Eye (tissue), 1 donor: ENCODE measurements at regions not wholly inside any gene's neighbourhood (a gene's known extent, or its start where the extent isn't known, plus 50 kb on each side); places are given as distances from the start of the nearest gene placed in this dataset.
"Not testable (repeated sequence)": the region's sequence is repeated elsewhere in the genome, so short reads cannot be mapped to it uniquely, and the experiment has no call there.

Experiments used
- DNase-seq: peaks from one replicate; pipeline ENCODE4 v3.0.0-alpha.2; 2015

DNA sequence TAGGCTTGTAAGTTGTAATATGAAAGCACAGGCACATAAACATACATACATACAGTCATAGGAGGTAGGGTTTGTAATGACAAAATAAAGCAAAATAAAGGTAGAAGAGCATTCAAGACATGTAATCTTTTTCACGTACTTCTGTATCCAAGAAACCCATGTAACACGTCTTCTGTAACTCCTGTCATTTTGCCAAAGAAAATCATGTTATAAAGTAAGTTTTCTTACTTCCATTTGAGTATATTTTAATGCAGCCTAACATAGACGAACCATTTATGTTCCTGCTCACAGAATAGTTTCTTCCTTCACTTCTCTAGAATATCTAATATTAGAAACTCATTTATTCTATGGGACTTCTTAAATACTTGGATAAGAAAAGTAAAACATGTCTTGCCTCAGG is 1884.0 kb upstream of the CELF4 start:
- DNase-seq: no peak

DNA sequence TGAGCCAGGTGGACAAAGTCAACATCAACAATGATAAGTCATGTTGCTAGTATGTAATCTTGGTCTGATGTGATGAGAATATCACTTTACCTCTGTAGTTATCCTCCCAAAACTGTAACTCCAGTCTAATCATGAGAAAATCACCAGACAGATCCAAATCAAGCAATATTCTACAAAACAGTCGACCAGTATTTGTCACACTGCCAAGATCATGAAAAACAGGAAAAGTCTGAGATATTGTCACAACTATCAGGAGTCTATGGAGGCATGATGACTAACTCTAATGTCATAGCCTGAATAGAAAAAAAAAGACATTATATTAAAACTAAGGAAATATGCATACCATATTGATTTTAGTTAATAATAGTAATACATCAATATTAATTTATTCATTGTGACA is 1883.3 kb upstream of the CELF4 start:
- no peak for DNase-seq

DNA sequence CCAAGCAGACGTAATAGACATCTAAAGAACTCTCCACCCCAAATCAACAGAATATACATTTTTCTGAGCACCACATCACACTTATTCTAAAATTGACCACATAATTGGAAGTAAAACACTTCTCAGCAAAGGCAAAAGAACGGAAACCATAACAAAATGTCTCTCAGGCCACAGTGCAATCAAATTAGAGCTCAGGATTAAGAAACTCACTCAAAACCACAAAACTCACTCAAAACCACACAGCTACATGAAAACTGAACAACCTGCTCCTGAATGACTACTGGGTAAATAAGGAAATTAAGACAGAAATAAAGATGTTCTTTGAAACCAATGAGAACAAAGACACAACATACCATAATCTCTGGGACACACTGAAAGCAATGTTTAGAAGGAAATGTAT is 1879.4 kb upstream of the CELF4 start:
- not testable (repeated sequence) for DNase-seq

DNA sequence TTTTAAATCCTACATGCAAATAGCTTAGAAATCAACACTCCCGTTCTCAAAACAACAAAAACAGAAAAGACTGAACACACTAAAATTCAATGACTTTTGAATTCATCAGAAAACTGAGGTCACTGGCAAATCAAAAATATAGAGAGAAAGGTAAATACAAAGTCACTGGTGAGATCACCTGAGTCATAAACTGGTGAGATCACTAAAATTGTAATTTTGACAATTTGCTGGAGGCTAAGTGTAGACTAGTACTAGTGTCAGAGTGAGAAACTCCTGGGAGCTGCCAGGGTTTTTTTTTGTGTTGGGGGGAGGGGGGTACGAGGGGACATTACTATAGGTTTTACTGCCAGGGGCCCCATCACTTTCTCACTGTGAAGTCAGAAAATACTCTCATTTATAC is 1876.0 kb upstream of the CELF4 start:
- DNase-seq: no peak

DNA sequence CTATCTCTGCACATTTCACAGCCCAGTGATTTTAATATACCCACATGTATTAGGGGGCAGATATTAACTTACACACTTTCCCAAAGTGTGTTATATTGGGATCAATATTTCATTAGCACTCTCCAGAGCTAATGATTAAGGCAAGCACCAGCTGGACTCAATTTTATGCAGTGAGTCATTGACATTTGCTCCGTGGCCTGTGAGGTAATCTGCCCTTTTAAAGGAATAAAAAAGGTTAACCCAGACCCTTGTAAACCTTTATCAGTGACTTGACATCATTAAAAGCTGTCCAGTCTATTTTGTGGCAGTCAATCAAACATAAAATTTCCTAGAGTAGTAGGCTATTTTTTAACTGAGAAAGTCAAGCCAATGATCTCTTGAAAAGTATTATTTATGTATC is 1870.4 kb upstream of the CELF4 start:
- no peak for DNase-seq

DNA sequence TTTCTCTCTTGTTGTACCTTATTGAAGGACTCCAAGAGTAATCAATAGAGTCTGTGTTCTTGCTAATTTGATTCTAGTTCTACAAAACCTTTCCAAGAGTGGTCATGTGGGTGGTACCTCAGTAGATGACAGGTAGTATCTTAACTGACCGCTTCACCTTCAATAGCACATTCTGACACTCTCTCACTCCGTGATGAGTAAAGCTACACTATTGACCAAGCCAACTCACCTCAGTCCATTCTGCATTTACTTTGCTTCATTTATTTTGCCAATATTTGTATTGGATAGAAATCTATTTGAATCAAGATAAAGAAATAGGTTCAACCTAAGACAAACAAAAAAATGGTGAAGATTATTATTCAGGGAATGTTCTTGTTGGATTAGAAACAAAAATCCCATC is 1869.6 kb upstream of the CELF4 start:
- DNase-seq: no peak

DNA sequence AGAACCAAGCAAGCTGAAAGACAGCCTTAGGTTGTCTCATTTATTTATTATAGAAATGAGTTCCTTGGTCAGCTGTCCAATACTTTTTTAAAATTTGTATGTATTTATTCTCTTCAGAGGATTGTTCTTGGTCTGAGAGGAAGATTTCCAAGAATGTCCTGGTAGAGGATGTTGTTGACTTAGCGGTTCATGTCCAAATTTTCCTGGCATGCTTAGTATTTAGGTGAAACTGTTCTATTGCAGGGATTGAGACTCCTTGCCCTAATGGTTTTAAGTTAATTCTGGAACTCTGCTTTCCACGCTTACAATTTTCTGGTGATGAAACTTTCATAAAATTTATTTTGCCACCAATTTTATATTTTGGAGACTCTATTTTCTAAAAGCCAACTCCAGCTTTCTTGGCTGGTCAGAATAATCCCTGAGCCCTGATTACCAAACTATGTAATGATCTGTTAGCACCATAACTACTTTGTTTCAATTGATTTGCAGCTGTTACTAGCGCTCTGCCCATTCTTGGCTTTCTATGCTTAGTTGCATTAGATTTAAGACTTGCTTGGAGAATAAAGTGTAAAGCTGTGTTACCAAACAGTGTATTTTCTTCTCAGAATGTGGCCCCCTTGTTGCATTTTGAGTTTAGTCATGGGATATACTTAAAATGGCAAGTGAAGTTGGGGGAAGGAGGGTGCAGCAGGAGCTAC is 1868.8 kb upstream of the CELF4 start:
- DNase-seq: no peak

DNA sequence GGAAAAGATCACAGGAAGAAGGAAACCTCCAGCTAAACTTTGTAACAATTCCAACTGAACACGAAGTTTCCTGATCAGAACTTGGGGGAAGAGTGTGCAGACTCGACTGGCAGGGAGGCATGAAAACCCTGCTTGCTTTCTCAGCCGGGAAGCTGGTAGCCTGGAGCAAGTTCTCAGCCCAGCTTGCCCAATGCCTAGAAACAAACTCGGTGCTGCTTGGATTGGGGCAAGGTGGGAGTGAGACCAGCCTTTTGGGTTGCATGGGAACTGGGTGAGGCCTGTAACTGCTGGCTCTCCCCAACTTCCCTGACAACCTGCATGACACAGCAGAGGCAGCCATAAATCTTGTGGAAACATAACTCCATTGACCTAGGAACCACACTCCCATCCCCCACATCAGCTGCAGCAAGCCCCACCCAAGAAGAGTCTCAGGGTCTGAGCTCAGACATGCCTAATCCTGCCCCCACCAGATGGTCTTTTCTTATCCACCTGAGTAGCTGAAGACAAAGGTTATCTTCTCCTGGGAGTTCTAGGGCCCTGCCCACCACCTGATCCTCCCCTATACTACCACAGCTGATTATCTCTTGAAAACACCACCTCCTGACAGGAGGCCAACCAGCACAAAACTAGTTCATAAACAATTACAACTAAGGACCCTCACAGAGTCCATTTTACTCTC is 1859.7 kb upstream of the CELF4 start:
- no peak for DNase-seq

DNA sequence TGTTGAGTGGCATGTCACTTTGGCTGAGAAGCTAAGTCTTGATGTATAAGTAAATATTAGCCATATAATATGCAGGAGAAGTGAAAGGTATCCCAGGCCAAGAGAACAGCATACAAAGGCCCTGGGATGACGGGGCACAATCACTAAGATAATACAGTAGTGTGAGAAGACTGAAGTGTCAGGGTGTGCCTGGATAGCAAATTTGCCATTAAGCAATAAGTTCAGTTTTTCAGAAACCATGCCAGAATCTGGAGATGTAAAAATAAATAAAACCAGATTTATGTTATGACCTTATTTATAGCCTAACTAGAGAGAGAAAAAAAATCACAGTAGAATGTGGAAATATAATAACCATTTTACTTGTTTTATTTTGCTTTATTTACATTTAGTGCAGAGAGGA is 1858.7 kb upstream of the CELF4 start:
- no peak for DNase-seq

DNA sequence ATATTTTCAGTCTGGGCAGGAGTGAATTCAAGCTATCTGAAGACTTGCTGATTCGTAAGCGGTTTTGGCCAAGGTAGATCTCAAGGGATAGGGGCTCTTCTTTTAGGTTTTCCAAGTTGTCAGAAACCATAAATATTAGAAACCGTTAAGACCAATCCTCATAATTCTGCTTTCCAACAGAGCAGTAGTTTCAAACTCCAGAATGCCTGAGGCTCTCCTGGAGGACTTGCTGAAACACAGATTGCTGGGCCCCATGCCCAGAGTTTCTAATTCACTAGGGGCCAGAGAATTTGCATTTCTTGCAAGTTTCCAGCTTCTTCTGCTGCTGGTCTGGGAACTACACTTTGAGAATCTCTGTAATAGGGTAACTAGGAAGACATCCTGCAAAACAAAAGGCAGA is 1855.7 kb upstream of the CELF4 start:
- DNase-seq: peak; percentile 6

DNA sequence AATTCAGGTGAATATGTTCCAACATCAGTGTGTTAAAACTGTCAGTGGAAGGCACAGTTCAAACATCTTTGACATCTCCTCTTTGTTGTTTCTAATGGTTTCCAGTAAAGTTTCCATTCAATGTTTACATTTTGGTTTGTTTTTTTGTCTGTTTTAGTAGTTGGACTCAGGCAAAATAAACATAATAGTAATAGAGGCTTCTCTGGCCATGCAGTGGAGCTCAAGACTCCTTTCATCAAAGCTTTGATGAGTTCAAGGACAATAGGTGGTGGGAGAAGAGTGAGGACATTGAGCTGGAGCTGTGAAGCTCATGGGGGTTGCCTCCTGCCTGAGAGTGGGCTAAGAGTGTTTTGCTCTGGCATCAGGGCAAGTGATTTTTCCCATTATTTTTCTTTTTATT is 1853.7 kb upstream of the CELF4 start:
- DNase-seq: no peak

DNA sequence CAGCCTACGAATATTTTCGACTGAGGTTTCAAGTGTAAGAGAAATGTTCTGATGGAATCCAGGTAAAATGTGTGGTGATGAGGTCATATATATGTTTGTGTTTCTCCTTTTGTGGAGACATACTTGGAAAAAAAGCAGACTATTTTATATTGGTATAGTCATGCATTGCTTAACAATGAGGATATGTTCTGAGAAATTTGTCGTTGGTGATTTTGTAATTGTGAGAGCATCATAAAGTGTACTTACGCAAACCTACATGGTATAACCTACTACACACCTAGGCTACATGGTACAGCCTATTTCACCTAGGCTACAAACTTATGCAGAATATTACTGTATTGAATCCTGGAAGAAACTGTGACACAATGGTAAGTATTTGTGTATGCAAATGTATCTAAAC is 1849.9 kb upstream of the CELF4 start:
- no peak for DNase-seq

DNA sequence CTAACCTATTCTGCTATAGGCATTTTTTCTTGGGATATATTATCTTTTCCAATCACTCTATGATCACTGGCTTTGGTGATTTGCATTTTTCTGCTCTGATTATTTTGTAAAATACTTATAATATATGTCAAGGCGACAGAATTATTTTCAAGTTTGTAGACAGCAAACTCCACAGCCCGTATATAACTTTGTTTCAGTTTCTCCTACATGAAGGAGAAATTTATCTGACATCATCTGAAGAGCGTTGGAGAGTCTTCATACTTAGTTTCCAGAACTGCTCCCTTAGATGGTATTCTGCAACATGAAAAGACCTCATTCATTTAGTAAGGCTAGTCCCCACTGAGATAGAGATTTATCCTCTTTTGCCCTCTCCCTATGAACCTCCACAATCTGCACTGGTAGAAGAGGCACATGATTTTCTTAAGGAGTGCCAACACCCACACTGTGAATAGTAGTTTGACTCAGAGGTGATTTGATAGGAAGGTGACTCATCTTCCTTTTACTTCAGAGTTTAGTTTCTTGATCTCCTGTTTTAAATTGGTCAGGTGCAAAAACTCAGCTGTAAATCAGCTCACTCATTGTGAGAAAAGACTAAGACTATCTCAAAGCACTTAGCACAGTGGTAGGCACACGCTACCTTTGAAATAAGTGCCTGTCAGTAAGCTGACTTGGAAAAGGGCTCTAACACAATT is 1848.6 kb upstream of the CELF4 start:
- no peak for DNase-seq

DNA sequence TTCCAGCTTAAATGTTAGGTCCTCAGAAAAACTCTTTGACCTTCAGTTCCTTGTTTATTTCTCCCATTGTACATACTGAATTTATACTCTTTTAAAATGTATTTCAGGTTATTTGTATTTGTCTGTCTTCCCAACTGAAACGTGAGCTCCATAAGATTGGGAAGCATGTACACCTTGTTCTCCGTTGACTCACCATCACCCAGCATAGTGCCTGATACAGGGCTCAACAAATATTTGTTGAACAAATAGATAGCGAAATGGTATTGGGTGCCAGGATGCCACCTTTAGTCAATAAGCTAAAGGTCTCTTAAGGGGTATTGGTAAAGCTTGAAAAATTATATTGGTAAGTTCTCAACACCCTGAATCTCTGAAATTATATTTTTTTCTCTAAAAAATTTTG is 1841.3 kb upstream of the CELF4 start:
- DNase-seq: no peak

DNA sequence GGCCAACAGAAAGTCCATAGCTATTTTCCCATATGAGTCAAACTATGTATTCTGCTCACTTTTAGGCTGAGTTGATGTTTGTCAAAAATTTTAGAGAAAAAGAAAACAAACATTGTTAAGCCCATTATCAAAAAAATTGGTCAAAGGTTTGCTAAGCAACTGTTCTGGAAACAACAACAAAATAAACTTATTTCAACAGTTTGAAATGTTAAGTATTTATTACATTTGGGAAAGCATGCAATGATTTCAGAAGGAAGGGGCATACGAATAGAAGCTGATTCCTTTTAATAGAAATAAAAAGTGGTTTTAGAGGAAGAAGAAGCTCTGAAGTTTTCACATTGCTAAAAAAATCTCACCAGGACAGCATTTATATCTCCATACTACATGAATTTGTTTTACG is 1837.5 kb upstream of the CELF4 start:
- no peak for DNase-seq

DNA sequence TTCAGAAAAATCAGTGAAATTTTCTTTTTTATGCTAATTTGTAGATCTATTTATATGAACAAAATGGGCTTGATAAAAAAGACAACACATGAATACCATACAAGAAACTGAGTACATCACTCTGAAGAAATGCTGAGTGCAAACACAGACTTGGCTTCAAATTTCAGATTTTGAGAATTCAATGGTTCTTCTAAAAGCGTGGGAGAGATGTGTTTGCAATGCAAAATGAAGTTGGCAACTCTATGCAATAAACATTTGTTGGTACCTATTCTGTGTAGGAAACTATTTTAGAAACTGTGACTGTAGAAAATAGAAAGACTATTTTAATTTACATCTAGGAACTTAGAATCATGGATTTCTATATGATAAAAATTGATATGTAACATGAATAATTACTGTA is 1834.1 kb upstream of the CELF4 start:
- DNase-seq: no peak

DNA sequence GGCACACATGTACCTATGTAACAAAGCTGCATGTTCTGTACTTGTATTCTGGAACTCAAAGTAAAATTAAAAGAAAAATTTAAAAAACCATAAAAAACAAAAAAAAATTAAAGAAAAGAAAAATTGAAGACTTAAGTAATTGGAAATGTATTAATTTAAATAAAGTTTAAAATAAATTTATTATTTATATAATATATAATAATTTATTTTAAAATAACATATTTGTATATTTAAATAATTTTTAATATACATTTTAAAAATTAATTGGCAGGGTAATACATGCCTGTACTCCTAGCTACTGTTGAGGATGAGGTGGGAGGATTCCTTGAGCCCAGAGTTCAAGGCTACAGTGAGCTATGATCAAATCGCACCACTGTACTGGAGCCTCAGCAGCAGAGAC is 1830.6 kb upstream of the CELF4 start:
- DNase-seq: no peak

DNA sequence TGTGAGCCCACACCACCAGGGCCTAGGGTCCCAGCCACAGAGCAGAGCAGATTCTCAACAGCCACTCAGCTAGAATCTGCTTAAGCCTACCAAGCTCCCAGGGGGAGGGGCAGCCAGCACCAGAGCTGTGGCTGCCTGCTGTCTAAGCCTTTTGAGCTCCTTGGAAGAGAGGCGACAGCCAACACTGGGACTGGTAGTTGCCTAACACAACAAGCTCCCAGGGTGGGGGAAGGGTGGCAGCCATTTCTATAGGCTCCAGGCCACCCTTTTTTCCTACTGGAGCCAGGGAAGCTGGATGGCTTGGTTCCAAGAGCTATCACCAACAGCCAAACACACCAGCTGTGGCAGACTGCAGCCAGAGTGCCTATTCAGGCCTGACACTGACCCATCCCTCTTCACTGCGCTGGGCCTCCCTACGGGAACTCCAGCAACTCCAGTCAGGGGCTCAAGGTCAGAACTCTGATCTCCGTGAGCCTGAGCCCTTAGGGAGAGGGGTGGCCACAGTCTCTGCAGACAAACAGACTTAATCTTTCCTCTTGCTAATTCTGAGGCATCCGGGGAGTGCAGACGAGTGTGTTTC is 1824.3 kb upstream of the CELF4 start:
- DNase-seq: no peak

DNA sequence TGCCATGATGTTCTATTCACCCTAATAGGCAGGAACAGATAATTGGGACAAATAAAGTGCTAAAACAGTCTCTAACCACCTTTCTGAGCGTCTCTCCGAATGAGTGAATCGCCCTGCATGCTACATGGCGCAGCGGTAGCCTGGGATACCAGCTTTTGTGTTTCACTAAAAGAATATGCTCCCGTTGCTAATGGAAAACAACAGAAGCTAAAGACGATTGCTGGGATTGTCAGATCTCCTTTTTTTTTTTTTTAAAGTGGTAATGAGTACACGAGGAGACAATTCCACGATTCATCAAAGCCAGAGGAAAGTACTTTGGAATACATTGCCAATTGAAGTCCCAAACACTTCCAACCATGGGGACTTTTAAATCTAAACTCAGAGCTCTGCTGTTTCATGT is 1815.3 kb upstream of the CELF4 start:
- peak; percentile 76 for DNase-seq

DNA sequence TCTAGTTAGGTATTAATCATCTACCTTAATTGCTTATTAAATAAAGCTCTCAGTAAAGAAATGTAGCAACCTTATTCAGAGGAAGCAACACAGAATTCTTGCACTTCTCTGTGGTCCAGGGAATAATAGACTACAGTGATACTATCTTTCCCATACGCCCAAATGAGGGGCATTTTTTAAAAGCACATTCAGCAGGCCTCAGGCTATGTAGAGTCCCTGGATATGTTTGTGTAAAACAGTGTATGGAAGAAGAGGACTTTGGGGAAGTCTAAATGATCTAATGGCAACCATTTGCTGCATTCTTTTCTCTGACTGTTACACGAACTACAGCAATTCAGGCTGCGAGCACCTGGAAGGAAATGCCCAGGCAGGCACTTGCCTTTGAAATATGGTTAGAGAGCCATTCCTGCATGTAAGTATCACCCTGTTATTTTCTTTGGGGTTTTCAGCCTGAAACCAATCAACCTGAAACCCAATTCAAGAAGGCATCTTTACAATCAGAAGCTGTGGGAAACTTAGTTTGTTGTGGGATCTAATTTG is 1814.7 kb upstream of the CELF4 start:
- DNase-seq: peak; percentile 64

DNA sequence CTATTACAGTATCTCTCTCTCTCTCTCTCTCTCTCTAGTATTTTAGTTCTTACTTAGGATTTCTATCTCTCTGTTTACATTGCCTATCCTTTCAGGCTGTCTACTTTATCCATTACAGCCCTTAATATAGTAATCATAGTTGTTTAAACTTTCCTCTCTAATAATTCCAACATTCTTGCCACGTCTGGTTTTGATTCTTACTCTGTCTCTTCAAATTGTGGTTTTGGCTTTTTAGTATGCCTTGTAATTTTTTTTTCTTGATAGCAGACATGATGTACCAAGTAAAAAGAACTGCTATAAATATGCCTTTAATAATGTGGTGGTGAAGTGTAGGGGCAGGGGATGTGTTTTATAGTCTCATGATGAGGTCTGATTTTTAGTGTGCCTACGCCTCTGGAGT is 1809.5 kb upstream of the CELF4 start:
- peak; percentile 40 for DNase-seq

DNA sequence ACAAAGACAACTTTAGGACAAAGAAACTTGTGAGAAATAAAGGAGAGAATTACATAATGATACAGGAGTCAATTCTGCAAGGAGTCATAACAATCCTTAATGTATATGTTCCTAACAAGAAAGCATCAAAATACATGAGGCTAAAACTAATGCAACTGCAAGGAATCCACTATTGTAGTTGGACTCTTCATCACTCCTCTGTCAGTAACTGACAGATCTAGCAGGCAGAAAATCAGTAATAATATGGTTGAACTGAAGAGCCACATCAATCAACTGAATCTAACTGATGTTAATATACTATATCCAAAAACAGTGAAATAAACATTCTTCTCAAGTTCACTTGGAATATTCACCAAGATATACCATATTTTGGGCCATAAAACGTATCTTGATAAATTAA is 1806.4 kb upstream of the CELF4 start:
- DNase-seq: no peak

DNA sequence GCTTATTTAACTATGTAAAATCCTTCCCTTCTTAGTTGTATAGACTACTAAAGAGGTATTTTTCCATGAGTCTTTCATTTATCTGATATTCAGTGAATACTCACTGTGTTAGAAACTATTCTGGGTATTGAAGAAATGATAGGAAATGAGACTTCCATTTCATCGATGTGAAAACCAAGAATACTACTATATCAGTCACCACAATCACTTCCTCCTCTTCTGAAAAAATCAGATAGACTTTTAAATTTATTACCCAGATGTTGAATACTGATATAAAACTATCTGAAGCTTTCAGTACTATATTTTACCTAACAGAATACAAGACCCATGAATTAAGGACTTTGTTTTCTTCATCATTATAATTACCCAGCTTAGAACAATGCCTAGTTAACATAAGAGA is 1801.1 kb upstream of the CELF4 start:
- DNase-seq: no peak
